HEK293 (cell line): ENCODE measurements at regions not wholly inside any gene's neighbourhood (a gene's known extent, or its start where the extent isn't known, plus 50 kb on each side); places are given as distances from the start of the nearest gene placed in this dataset.

ENCODE experiments used
- CTCF ChIA-PET: fragments of 350-600 bp; formaldehyde crosslinking; extraction: SDS; loops from one replicate; lab custom pipeline; 2021; ENCODE audit warnings: antibody characterized with exemption; lab: Yijun Ruan, JAX
- POLR2A ChIA-PET: fragments of 300-600 bp; formaldehyde crosslinking; extraction: SDS; loops from one replicate; lab custom pipeline; 2020; ENCODE audit warnings: antibody characterized with exemption, inconsistent platforms; lab: Yijun Ruan, JAX
- H3K27ac ChIP-seq: fragments of 200-500 bp; sonication (Bioruptor generic); 2 replicates; pipeline ENCODE4 v1.5.1; 2014; ENCODE audit warnings: low read depth, low read length, control low read depth, inconsistent platforms; ENCODE audit errors: extremely low read depth
- H3K36me3 ChIP-seq, 2 experiments: fragments of 200-500 bp in 1 of 2; sonication (Bioruptor generic) in 1 of 2; 1 replicate in 1 of 2; 2 replicates in 1 of 2; pipeline ENCODE4 v1.5.1; 2014 to 2017; ENCODE audit warnings: inconsistent platforms in 2 of 2, low read length in 2 of 2; ENCODE audit not compliant: control insufficient read depth in 2 of 2, insufficient read depth in 1 of 2
- H3K4me1 ChIP-seq: fragments of 200-500 bp; sonication (Bioruptor generic); 2 replicates; pipeline ENCODE4 v1.5.1; 2014; ENCODE audit warnings: mild to moderate bottlenecking, low read length, inconsistent platforms; ENCODE audit not compliant: control insufficient read depth, insufficient read depth
- H3K4me3 ChIP-seq: 2 replicates; pipeline ENCODE4 v1.5.1; 2011; ENCODE audit warnings: low read depth, mild to moderate bottlenecking, control low read depth, low read length, moderate library complexity
- H3K9me3 ChIP-seq: fragments of 200-500 bp; sonication (Bioruptor generic); 2 replicates; pipeline ENCODE4 v1.5.1; 2014; ENCODE audit warnings: low read depth, low read length, inconsistent platforms; ENCODE audit not compliant: control insufficient read depth, insufficient read depth
- EGR2 ChIP-seq: fragments of 450-650 bp; formaldehyde crosslinking; IDR thresholded peaks from 2 replicates; pipeline ENCODE4 v1.5.1; 2016; ENCODE audit warnings: low read depth, missing biosample characterization, missing genetic modification characterization
- SETDB1 ChIP-seq: IDR thresholded peaks from one replicate; pipeline ENCODE4 v1.6.1; 2017; ENCODE audit warnings: mild to moderate bottlenecking, low read length, moderate library complexity, mixed read lengths; ENCODE audit not compliant: insufficient read length
- ZFP69B ChIP-seq: fragments of 450-650 bp; formaldehyde crosslinking; IDR thresholded peaks from 2 replicates; pipeline ENCODE4 v1.5.1; 2016; ENCODE audit warnings: missing biosample characterization, missing genetic modification characterization
- ZNF146 ChIP-seq: fragments of 450-650 bp; formaldehyde crosslinking; IDR thresholded peaks from 2 replicates; pipeline ENCODE4 v1.5.1; 2016; ENCODE audit warnings: missing biosample characterization, missing genetic modification characterization
- ZNF354C ChIP-seq: fragments of 450-650 bp; formaldehyde crosslinking; IDR thresholded peaks from 2 replicates; pipeline ENCODE4 v1.5.1; 2016; ENCODE audit warnings: missing biosample characterization, missing genetic modification characterization, low read depth, borderline replicate concordance
- ZNF510 ChIP-seq: fragments of 450-650 bp; formaldehyde crosslinking; IDR thresholded peaks from 2 replicates; pipeline ENCODE4 v1.5.1; 2018; ENCODE audit warnings: mild to moderate bottlenecking, missing genetic modification characterization, missing biosample characterization; ENCODE audit not compliant: insufficient replicate concordance
- ZNF664 ChIP-seq: fragments of 450-650 bp; formaldehyde crosslinking; IDR thresholded peaks from 2 replicates; pipeline ENCODE4 v1.5.1; 2016; ENCODE audit warnings: missing biosample characterization, missing genetic modification characterization
- TF ChIP-seq, protein P1 (sequence below): fragments of 450-650 bp; formaldehyde crosslinking; conservative IDR thresholded peaks from 2 replicates; pipeline ENCODE4 v1.5.1; 2016; ENCODE audit warnings: low read depth, missing biosample characterization, missing genetic modification characterization
- TF ChIP-seq, protein P2 (sequence below): fragments of 450-650 bp; formaldehyde crosslinking; IDR thresholded peaks from 2 replicates; pipeline ENCODE4 v1.5.1; 2016; ENCODE audit warnings: missing biosample characterization, missing genetic modification characterization
- TF ChIP-seq, protein P3 (sequence below): fragments of 450-650 bp; formaldehyde crosslinking; IDR thresholded peaks from 2 replicates; pipeline ENCODE4 v1.5.1; 2016; ENCODE audit warnings: missing biosample characterization, missing genetic modification characterization
- TF ChIP-seq, protein P4 (sequence below): fragments of 450-650 bp; formaldehyde crosslinking; IDR thresholded peaks from 2 replicates; pipeline ENCODE4 v1.5.1; 2016; ENCODE audit warnings: missing biosample characterization, missing genetic modification characterization

DNA sequence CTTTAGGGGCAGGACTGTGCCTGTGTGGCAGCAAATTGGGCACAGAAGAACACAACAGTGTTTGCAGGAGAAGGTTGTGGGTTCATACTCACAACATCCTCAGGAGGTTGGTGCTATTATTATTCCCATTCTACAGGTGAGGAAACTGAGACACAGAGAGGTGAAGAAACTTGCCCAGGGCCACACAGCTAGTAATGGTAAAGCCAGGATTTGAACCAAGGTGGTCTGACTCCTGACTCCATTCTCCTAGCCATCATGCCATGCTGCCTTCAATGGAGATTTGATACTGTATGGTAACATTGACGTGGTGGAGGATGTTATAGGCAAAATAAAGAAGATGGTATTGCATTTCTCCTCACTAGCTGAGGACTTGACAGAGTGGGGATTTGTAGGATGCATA, 334.2 kb downstream of the RPS6KC1 start (continued):
- TF ChIP-seq ZNF664 (tag by site-specific recombination) = no peak

DNA sequence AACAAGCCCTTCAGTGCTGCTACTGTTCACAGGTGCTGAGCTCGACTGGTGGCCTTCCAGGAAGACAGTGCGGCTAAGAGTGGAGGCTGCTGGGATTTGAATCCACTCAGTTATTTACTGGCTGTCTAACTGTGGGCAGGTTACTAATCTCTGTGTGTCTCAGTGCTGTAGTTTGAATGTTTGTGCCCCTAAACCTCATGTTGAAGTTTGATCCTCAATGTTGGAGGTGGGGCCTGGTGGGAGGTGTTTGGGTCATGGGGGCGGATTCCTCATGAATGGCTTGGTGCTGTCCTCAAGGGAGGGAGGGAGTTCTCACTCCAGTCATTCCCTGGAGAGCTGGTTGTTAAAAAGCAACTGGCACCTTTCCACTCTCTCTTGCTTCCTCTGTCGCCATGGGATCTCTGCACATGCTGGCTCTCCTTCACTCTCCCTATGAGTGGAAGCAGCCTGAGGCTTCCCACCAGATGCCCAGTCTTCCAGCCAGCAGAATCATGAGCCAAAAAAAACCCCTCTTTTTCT, 334.8 kb downstream of the RPS6KC1 start:
- ChIA-PET CTCF (no interaction called here), POLR2A (no interaction called here)
- peak; percentile 32; the same call in 1 of the 2 replicates for TF ChIP-seq EGR2 (tag by site-specific recombination)
- no peak for TF ChIP-seq ZNF510 (tag by site-specific recombination)
- Histone ChIP-seq H3K4me3 (no peak overlapping the region), H3K4me1 (no peaks in the 10 kb centered on the region), H3K9me3 (no peaks in the 10 kb centered on the region), H3K36me3 (no peaks in the 10 kb centered on the region), H3K27ac (no peak overlapping the region)

DNA sequence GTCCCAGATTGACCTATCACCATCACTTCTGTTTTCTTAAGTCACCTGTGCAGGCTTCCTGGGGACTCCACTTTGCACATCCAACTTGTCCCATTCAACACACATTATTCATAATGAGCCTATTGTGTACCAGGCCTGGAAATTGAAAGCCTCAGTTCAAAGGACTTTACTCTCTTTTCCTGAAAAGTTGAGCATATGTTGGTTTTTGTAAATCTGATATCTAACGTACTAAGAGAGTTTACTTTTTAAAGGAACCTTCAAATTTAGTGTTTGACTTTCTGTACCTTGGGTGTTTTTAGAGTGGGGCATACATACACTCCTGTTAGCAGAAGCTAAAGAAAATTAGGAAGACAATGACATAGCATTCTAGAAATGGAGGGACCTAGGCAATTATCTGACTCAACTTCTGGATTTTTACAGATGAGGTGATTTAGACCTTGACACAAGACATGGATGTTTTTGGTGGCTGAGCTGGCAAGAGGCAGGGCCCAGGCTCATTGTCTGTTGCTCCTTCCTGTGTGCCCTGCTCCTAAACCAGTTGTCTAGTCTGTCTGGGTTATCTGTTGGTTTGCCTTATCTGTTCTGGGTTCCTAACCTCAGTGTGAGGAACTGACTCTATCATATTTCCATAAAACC, 336.5 kb downstream of the RPS6KC1 start:
- Histone ChIP-seq H3K4me3 (no peak overlapping the region), H3K27ac (no peak overlapping the region), H3K36me3 (no peaks in the 10 kb centered on the region), H3K9me3 (no peaks in the 10 kb centered on the region), H3K4me1 (no peaks in the 10 kb centered on the region)
- ChIA-PET POLR2A (no interaction called here), CTCF (interaction anchor here (0.6 to 1.3 kb wide), 2 partner anchors 13 to 41 kb away, joined by 3 read pairs; no protein-coding TSS in a partner anchor)
- TF ChIP-seq, protein P1, sequence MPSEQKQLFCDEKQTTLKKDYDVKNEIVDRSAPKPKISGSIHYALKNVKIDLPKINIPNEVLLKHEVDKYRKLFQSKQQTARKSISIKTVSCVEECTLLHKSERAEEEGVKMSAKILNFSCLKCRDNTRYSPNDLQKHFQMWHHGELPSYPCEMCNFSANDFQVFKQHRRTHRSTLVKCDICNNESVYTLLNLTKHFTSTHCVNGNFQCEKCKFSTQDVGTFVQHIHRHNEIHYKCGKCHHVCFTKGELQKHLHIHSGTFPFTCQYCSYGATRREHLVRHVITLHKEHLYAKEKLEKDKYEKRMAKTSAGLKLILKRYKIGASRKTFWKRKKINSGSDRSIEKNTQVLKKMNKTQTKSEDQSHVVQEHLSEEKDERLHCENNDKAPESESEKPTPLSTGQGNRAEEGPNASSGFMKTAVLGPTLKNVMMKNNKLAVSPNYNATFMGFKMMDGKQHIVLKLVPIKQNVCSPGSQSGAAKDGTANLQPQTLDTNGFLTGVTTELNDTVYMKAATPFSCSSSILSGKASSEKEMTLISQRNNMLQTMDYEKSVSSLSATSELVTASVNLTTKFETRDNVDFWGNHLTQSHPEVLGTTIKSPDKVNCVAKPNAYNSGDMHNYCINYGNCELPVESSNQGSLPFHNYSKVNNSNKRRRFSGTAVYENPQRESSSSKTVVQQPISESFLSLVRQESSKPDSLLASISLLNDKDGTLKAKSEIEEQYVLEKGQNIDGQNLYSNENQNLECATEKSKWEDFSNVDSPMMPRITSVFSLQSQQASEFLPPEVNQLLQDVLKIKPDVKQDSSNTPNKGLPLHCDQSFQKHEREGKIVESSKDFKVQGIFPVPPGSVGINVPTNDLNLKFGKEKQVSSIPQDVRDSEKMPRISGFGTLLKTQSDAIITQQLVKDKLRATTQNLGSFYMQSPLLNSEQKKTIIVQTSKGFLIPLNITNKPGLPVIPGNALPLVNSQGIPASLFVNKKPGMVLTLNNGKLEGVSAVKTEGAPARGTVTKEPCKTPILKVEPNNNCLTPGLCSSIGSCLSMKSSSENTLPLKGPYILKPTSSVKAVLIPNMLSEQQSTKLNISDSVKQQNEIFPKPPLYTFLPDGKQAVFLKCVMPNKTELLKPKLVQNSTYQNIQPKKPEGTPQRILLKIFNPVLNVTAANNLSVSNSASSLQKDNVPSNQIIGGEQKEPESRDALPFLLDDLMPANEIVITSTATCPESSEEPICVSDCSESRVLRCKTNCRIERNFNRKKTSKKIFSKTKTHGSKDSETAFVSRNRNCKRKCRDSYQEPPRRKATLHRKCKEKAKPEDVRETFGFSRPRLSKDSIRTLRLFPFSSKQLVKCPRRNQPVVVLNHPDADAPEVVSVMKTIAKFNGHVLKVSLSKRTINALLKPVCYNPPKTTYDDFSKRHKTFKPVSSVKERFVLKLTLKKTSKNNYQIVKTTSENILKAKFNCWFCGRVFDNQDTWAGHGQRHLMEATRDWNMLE (tag by site-specific recombination) = no peak
- TF ChIP-seq, protein P2, sequence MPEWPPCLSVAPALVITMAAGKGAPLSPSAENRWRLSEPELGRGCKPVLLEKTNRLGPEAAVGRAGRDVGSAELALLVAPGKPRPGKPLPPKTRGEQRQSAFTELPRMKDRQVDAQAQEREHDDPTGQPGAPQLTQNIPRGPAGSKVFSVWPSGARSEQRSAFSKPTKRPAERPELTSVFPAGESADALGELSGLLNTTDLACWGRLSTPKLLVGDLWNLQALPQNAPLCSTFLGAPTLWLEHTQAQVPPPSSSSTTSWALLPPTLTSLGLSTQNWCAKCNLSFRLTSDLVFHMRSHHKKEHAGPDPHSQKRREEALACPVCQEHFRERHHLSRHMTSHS (tag by site-specific recombination) = no peak
- TF ChIP-seq ZNF146 (tag by site-specific recombination) (no peak), SETDB1 (no peak), ZFP69B (tag by site-specific recombination) (no peak), ZNF354C (no peak)
- TF ChIP-seq, protein P3, sequence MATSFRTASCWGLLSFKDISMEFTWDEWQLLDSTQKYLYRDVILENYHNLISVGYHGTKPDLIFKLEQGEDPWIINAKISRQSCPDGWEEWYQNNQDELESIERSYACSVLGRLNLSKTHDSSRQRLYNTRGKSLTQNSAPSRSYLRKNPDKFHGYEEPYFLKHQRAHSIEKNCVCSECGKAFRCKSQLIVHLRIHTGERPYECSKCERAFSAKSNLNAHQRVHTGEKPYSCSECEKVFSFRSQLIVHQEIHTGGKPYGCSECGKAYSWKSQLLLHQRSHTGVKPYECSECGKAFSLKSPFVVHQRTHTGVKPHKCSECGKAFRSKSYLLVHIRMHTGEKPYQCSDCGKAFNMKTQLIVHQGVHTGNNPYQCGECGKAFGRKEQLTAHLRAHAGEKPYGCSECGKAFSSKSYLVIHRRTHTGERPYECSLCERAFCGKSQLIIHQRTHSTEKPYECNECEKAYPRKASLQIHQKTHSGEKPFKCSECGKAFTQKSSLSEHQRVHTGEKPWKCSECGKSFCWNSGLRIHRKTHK (tag by site-specific recombination) = no peak
- TF ChIP-seq, protein P4, sequence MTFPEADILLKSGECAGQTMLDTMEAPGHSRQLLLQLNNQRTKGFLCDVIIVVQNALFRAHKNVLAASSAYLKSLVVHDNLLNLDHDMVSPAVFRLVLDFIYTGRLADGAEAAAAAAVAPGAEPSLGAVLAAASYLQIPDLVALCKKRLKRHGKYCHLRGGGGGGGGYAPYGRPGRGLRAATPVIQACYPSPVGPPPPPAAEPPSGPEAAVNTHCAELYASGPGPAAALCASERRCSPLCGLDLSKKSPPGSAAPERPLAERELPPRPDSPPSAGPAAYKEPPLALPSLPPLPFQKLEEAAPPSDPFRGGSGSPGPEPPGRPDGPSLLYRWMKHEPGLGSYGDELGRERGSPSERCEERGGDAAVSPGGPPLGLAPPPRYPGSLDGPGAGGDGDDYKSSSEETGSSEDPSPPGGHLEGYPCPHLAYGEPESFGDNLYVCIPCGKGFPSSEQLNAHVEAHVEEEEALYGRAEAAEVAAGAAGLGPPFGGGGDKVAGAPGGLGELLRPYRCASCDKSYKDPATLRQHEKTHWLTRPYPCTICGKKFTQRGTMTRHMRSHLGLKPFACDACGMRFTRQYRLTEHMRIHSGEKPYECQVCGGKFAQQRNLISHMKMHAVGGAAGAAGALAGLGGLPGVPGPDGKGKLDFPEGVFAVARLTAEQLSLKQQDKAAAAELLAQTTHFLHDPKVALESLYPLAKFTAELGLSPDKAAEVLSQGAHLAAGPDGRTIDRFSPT (tag by site-specific recombination) = no peak
